Uterus (tissue), 2 donors: ENCODE measurements at regions not wholly inside any gene's neighbourhood (a gene's known extent, or its start where the extent isn't known, plus 50 kb on each side); places are given as distances from the start of the nearest gene placed in this dataset.

Experiments
- POLR2A ChIP-seq, 2 donors: fragments of 450-650 bp; IDR thresholded peaks; one replicate each; pipeline ENCODE4 v1.6.1; 2016; ENCODE audit warnings: antibody characterized with exemption in 2 of 2, mild to moderate bottlenecking in 1 of 2, moderate library complexity in 1 of 2
- TF ChIP-seq, protein P1 (sequence below), 4 experiments: fragments of 200-600 bp in 2 of 4; fragments of 450-650 bp in 2 of 4; sonication (generic) in 2 of 4; IDR thresholded peaks; one replicate each; pipeline ENCODE4 v1.5.1; 2016 to 2019; ENCODE audit warnings: antibody characterized with exemption in 4 of 4, mild to moderate bottlenecking in 2 of 4, moderate library complexity in 1 of 4

DNA sequence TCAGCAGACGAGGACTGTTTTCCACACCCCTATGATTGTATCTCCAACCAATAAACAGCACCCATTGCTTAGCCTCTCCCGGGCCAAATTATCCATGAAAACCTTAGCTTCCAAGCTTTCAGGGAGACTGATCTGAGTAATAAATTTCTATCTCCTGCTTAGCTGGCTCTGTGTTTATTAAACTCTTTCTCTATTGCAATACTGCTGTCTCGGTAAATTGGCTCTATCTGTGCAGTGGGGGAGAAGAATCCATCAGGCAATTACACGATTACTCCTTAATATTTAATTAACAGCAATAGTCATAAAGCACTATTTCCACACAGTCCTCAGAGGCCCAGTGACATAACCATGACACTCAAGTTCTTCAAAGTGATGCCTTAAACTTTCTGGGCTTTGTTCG is 1122.8 kb downstream of the TYW1 start:
- TF ChIP-seq POLR2A (IDR thresholded peaks at IDR 0.05) = no peak
- TF ChIP-seq, protein P1, sequence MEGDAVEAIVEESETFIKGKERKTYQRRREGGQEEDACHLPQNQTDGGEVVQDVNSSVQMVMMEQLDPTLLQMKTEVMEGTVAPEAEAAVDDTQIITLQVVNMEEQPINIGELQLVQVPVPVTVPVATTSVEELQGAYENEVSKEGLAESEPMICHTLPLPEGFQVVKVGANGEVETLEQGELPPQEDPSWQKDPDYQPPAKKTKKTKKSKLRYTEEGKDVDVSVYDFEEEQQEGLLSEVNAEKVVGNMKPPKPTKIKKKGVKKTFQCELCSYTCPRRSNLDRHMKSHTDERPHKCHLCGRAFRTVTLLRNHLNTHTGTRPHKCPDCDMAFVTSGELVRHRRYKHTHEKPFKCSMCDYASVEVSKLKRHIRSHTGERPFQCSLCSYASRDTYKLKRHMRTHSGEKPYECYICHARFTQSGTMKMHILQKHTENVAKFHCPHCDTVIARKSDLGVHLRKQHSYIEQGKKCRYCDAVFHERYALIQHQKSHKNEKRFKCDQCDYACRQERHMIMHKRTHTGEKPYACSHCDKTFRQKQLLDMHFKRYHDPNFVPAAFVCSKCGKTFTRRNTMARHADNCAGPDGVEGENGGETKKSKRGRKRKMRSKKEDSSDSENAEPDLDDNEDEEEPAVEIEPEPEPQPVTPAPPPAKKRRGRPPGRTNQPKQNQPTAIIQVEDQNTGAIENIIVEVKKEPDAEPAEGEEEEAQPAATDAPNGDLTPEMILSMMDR (IDR thresholded peaks at IDR 0.05) = no peak
